Erythroblast (primary cell): ENCODE measurements at regions not wholly inside any gene's neighbourhood (a gene's known extent, or its start where the extent isn't known, plus 50 kb on each side); places are given as distances from the start of the nearest gene placed in this dataset.

Experiments used
- GATA1 ChIP-seq: IDR thresholded peaks from 2 replicates; pipeline ENCODE4 v1.6.1; 2011; ENCODE audit warnings: low read depth, mild to moderate bottlenecking, control low read depth, low read length, moderate library complexity
- POLR2A ChIP-seq: IDR thresholded peaks from 2 replicates; pipeline ENCODE4 v1.6.1; 2011; ENCODE audit warnings: mild to moderate bottlenecking, low read length

DNA sequence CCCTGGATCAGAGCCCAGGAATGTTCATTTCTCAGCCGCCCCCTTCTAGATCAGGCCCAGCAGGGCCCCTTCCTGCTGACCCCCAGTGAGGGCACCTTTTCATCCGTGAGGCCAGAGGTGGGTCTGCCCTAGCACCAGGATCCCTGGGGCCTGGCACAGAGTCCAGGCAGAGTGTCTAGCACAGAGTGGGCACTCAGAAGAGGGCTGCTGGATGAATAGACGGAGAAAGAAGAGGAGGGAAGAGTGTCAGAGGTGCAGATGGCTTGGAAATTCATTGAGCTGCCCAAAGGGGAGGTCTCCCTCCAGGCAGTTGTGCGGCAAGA, 106.5 kb downstream of the CPZ start:
- TF ChIP-seq POLR2A (no peak), GATA1 (no peak)
